Lower lobe of right lung (tissue), 2 donors: ENCODE measurements at regions not wholly inside any gene's neighbourhood (a gene's known extent, or its start where the extent isn't known, plus 50 kb on each side); places are given as distances from the start of the nearest gene placed in this dataset.

Experiments used
- ATAC-seq, 2 donors: fragments of 200-7000 bp; cut with Tn5 transposase; one replicate each; pipeline ENCODE4 v1.9.1; 2020 to 2022; ENCODE audit warnings: mild to moderate bottlenecking in 2 of 2, moderate library complexity in 2 of 2
- DNase-seq: peaks from one replicate; pipeline ENCODE4 v3.0.0-alpha.2; 2020
- H3K27ac ChIP-seq: fragments of 200-600 bp; one replicate; pipeline ENCODE4 v1.8.0; 2022
- H3K27me3 ChIP-seq: fragments of 200-600 bp; one replicate; pipeline ENCODE4 v1.8.0; 2022; ENCODE audit warnings: low read depth
- H3K36me3 ChIP-seq: fragments of 200-600 bp; one replicate; pipeline ENCODE4 v1.8.0; 2022; ENCODE audit warnings: mild to moderate bottlenecking
- H3K4me1 ChIP-seq: fragments of 200-600 bp; one replicate; pipeline ENCODE4 v1.8.0; 2022
- H3K4me3 ChIP-seq: fragments of 200-600 bp; one replicate; pipeline ENCODE4 v1.8.0; 2022; ENCODE audit warnings: mild to moderate bottlenecking
- H3K9me3 ChIP-seq: fragments of 200-600 bp; one replicate; pipeline ENCODE4 v1.8.0; 2022
- intact Hi-C: fragments of 100-400 bp; cut with DNase I; formaldehyde crosslinking; loops from one replicate; pipeline ENCODE4 v1.11.0; 2022
- TF ChIP-seq, protein P1 (sequence below): fragments of 200-600 bp; IDR thresholded peaks from one replicate; pipeline ENCODE4 v1.8.0; 2022; ENCODE audit warnings: antibody characterized with exemption, mild to moderate bottlenecking
- donor health status: DM: no; HTN: yes; CAD: no; lungs with severe emphysema.

DNA sequence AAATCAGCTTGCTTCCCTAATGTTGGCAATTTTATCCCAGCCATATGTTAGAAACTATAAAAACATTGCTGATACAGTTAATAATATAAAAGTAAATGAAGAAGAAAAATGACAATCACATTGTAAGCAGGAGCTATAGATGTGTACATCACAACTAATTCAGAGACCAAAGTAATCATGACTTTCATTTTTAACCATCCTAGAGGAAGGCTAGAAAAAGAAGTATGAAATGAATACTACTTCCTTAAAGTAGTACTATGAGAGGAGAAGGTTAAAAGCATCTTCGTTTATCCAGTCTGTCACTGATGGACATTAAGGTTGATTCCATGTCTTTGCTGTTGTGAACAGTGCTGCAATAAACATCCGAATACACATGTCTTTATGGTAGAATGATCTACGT lies 135.5 kb downstream of the IRS2 start:
- Histone ChIP-seq H3K36me3 (no peaks in the 10 kb centered on the region), H3K9me3 (no peaks in the 10 kb centered on the region), H3K27me3 (no peaks in the 10 kb centered on the region), H3K4me3 (no peak overlapping the region), H3K27ac (no peak overlapping the region), H3K4me1 (peaks cover 10% of the 10 kb centered on the region)
- ATAC-seq (no peak), DNase-seq (no peak)
- TF ChIP-seq, protein P1, sequence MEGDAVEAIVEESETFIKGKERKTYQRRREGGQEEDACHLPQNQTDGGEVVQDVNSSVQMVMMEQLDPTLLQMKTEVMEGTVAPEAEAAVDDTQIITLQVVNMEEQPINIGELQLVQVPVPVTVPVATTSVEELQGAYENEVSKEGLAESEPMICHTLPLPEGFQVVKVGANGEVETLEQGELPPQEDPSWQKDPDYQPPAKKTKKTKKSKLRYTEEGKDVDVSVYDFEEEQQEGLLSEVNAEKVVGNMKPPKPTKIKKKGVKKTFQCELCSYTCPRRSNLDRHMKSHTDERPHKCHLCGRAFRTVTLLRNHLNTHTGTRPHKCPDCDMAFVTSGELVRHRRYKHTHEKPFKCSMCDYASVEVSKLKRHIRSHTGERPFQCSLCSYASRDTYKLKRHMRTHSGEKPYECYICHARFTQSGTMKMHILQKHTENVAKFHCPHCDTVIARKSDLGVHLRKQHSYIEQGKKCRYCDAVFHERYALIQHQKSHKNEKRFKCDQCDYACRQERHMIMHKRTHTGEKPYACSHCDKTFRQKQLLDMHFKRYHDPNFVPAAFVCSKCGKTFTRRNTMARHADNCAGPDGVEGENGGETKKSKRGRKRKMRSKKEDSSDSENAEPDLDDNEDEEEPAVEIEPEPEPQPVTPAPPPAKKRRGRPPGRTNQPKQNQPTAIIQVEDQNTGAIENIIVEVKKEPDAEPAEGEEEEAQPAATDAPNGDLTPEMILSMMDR = no peak
- intact Hi-C loops = no loop called here

DNA sequence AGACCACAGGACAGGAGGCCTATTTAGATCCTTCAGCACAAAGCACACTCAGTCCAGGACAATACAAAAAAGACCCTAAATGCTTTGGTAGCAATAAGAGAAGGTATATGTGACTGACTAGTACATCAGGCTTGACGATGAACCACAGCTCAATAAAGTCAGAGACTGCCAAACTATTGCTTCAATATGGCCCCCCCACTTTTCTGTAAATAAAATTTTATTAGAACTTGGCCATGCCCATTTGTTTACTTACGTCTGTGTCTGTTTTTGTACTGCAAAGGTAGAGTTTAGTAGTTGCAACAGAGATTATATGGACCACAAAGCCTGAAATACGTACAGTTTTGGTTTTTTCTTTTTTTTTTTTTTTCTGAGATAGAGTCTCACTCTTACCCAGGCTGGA lies 136.7 kb downstream of the IRS2 start:
- TF ChIP-seq, protein P1 = no peak
- ATAC-seq (no peak), DNase-seq (no peak)
- Histone ChIP-seq H3K27me3 (no peaks in the 10 kb centered on the region), H3K4me1 (peaks cover 4% of the 10 kb centered on the region), H3K4me3 (no peak overlapping the region), H3K27ac (no peak overlapping the region), H3K36me3 (no peaks in the 10 kb centered on the region), H3K9me3 (no peaks in the 10 kb centered on the region)
- intact Hi-C loops = no loop called here

GRCh38 chr13:109647699-109648098 lies 138.7 kb downstream of the IRS2 start:
- Histone ChIP-seq H3K27ac (no peak overlapping the region), H3K27me3 (no peaks in the 10 kb centered on the region), H3K4me1 (no peaks in the 10 kb centered on the region), H3K9me3 (no peaks in the 10 kb centered on the region), H3K4me3 (no peak overlapping the region), H3K36me3 (no peaks in the 10 kb centered on the region)
- no peak for DNase-seq
- no peak for ATAC-seq
- intact Hi-C loops = no loop called here
- TF ChIP-seq, protein P1 = no peak

DNA sequence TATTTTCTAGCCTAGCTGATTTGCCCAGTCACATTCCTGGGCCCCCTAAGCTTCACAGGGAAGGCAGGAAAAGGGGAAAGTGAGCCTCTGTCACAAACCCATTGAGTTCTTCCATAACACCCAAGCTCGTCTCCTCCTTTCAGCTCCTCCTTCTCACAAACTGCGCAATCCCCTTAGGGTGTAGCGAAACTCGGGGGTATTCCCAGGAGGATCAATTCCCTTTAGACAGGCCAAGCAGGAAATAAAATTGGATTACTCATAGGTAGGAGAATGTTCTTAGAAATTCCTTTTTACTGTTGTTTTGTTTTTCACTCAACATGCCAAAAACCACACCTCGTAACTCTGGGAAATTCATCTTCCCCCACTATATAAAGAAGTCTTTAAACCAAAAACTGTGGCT lies 139.3 kb downstream of the IRS2 start:
- DNase-seq (no peak), ATAC-seq (no peak)

GRCh38 chr13:109646423-109646822 lies 140.0 kb downstream of the IRS2 start:
- intact Hi-C loops = no loop called here
- Histone ChIP-seq H3K4me3 (no peak overlapping the region), H3K27me3 (no peaks in the 10 kb centered on the region), H3K36me3 (no peaks in the 10 kb centered on the region), H3K9me3 (peaks cover 6% of the 10 kb centered on the region), H3K27ac (no peak overlapping the region), H3K4me1 (no peaks in the 10 kb centered on the region)
- TF ChIP-seq, protein P1 = no peak
- ATAC-seq = no peak
- no peak for DNase-seq

More for the DNA sequence above, 139.3 kb downstream of the IRS2 start:
- no peaks in the 10 kb centered on the region for H3K27me3 ChIP-seq
- H3K4me1 ChIP-seq = no peaks in the 10 kb centered on the region
- no peaks in the 10 kb centered on the region for H3K36me3 ChIP-seq
- intact Hi-C loops = no loop called here
- no peak overlapping the region for H3K27ac ChIP-seq
- no peaks in the 10 kb centered on the region for H3K9me3 ChIP-seq
- H3K4me3 ChIP-seq = no peak overlapping the region
- TF ChIP-seq, protein P1 = no peak

DNA sequence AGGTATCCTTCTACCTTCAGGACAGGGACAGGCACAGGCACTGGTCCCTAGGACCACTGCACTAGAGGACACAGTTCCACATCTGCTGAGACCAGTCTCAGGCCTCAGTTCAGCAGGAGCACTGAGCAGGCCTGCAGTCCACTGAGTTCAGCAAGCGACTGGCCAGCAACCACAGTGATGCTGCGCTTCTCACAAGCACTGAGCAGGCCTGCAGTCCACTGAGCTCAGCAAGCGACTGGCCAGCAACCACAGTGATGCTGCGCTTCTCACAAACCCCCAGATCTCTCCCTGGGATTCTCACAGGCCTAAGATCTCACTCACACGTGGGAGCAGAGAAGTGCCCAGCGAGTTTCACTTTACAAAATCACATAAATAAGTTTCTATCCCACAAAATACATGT lies 140.6 kb downstream of the IRS2 start:
- Histone ChIP-seq H3K4me1 (no peaks in the 10 kb centered on the region), H3K36me3 (no peaks in the 10 kb centered on the region), H3K27me3 (no peaks in the 10 kb centered on the region), H3K9me3 (peaks cover 9% of the 10 kb centered on the region), H3K27ac (no peak overlapping the region), H3K4me3 (no peak overlapping the region)
- intact Hi-C loops = no loop called here
- DNase-seq (no peak), ATAC-seq (peak in 1 of 2 donors; percentile 41)
- TF ChIP-seq, protein P1 = no peak
